NOMO-1 (cell line): ENCODE measurements at regions not wholly inside any gene's neighbourhood (a gene's known extent, or its start where the extent isn't known, plus 50 kb on each side); places are given as distances from the start of the nearest gene placed in this dataset.

Source experiments
- DNase-seq, 2 experiments: peaks; one replicate each; lab custom pipeline; 2025; ENCODE audit not compliant: unreplicated experiment in 2 of 2; lab: John Stamatoyannopoulos, UW

DNA sequence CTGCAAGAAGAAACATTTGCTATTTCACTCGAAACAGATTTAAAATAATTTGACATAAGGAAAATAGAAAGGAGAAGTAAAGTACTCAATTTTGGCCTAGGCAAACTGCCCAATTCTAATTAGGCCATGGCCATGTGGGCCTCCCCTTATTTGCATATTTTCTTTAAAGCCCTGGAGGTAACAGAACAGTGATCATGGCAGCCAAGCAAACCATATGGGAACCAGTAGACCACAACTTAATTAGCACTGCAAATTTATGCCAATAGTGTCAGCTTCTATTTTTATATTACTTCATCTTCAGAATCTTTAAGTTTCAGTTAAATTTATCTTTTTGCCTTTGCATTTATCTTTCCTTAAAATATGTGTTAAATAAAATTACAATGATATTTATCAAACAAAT is 63.3 kb upstream of the THSD7A start:
- no peak for DNase-seq

DNA sequence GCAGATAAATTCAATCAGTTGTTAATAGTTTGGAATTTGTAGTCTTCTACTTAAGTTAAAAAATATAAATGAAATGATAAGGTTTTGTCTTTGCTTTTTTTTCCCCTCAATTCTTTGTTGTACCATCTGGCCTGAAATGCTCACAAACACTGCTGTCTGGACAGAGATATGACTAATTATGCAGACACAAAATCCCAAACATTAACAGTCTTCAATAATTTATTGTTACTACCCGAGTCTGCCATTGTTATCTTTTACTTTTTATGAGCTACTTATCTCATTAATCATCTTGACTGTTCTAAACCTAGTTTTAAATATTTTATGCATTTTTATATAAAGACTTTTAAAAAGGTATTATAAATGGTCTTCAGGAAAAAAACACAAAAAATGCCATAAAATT is 64.7 kb upstream of the THSD7A start:
- DNase-seq: no peak

DNA sequence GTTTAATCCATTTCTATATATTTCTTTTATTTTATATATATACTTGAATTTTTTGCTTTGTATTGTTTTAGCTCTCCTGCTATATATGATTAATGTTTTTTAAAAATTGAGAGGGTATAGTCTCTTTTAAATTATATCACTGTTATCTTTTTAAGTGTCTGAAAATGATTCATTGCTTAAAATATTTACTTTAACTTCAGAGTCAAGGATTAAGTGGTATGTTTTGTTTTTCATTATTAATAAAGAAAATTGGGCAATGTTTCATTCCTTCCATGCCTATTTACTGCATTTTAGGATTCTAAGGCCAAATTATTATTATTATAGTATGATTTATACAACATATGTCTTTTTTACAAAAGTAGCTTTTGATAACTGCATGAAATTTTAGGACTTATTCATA is 67.2 kb upstream of the THSD7A start:
- DNase-seq: no peak

DNA sequence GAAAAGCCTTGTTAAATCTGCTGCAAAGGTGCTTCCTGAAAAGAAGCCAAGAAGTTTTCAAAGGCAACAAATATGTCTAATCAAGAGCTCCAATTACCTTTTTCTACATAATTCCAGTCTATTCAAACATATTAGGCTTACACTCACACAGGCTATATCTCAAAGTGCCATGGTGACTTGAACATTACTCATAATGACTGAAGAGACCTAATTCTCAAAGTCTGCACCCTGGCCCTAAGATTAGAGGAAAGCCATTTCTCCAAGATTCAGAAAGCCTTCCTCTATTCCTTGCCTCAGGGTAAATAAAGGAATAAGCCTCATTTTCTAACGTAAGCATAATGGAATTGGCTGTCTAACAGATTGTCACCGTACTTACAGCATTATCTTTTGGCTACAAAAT is 78.3 kb upstream of the THSD7A start:
- no peak for DNase-seq

DNA sequence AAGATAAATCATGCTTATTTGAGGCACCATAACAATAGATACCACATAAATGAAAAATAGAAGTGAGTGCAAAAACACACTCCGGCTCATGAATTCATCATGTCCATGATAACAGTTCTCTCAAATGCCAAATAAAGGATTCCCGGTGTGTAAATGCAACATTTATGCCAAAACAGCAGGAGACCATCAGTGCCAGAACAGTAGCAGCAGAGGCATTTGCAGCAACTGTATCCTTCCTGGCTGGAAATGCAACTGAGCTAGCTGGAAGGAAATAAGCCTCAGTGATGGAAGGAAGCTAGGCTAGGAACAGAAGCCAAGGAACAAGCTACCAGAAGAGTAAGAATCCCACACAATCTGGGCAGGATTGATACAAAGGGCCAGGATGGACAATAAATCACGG is 79.9 kb upstream of the THSD7A start:
- no peak for DNase-seq

DNA sequence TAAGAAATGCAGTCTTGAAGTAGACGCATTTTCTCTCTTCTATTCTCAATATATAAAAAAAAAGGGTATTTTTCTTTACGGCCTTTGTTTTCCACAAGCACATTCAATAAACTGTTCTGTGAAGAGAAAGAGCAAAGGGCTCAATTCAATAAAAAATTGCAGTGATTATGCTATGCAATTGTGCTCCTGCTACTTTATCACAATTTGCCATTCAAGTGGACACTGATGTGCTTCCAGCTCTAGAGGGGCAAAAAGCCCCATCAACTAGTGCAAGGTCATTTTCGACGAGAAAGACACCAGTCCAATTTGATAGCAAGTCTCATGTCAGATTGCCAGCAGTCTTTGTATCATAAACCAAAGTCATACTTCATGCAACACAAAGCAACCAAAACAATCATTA is 82.6 kb upstream of the THSD7A start:
- no peak for DNase-seq

DNA sequence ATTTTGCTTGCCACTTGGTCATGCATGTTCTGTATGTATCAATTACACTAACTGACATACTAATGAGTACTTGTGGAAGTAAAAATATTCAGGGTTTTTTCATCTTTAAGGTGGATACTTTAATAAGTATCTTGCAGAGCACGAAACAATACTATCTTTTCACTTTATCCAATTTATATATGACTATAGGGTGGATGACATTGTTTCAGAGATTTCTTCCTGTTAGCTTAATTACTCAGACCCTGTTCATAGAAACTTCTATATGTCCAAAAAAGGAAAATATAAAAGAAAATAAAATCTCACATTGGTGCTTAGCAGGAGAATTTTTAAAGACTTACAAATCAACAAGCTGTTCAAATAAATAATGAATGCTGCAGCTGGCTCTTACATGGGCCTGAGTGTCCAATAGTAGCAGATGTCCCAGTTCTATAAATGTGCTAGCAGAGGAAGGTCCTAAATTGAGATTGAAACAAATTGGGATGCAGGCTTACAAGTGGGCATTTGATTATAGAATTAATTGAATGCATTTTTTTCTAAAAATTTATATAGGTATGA is 91.5 kb upstream of the THSD7A start:
- DNase-seq: no peak

DNA sequence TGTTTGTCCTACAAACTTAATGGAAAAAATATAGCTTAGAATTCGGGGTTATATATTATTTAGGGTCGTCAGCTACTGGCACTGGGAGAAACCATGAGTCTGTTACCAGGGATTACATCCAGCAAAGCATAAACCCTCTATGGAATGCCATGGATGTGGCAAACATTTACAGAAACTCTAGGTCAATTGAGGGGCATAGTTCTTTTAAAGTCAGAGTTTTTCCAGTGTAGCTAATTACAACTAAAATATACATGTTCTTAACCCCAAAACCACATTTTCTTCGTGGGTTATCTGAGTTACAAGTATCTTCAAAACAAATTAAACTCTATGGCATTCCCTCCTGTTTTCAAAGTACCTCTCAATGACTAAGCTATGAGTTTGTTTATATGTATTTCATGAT is 99.3 kb upstream of the THSD7A start:
- no peak for DNase-seq

DNA sequence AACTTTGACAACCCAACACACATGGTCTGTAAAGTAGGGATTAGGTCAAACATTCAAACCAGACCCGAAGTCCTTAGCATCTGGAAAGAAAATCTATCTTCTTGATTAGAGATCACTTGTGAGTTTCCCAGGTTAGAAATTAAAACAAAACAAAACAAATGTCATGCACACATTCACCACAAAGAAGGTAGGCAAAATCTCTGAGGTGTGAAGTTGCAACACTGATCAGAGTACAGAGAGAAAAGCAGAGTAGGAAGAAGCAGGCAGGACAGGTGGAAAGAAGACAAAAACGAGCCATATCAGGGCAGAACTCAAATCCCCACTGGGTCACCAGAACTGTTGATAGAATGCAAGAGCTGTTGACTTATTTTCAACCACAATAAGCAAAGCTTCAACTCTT is 102.8 kb upstream of the THSD7A start:
- no peak for DNase-seq

DNA sequence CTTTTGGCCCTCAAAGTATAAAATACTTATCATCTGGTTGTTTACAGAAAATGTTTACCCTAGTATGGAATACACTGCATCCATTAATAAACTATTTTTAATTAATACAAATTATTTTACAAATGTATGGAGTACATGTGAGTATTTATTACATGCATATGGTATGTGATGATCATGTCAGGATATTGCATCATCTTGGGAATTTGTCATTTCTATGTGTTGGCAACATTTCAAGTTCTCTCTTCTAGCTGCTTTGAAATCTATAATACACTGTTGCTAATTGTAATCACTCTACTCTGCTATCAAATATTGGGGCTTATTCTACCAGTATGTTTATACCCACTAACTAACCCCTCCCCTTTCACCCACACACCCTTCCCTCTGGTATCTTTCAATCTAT is 103.9 kb upstream of the THSD7A start:
- no peak for DNase-seq

DNA sequence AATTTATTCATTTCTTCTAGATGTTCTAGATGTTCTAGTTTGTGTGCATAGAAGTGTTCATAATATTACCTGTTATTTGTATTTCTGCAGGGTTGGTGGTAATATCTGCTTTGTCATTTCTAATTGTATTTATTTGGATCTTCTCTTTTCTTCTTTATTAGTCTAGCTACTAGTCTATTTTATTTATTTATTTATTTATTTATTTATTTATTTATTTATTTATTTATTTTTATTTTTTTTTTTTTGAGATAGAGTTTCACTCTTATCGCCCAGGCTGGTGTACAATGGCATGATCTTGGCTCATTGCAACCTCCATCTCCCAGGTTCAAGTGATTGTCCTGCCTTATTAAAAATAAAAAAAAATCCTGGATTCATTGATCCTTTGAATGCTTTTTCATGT is 114.8 kb upstream of the THSD7A start:
- no peak for DNase-seq

DNA sequence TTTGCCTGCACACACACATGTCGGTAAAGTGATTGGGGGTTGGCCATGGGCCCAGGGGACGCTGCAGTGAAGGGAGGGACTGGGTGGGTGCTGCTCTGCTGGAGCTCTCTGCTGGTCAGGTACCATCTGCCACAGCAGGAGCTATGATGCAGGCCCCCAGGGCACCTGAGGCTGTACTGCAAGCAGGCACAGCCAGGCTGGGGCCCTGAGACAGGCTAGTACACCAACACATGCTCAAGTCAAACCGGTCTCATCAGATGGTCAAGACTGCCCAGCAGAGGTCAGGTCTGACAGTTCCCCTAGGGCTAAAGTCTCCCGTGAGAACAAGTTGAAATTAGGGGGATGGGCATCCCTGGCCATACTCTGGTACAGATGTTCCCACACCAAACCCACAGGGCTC is 118.3 kb upstream of the THSD7A start:
- DNase-seq: no peak

DNA sequence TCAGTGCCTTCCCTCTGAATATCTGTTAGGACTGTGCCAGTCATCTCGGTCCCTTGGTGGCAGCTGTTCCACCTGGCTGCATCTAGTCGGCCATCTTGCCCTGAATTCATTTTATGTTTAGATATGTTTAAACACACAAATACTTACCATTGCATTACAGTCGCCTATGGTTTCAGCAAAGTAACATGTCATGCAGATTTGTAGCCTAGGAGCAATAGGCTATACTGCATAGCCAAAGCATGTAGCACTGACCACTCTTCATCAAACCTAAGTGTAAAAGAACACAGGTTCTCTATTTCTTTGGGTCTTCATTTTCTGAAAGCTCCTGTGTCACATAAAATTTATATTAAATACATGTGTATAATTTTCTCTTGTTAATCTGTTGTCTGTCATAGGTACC is 118.9 kb upstream of the THSD7A start:
- no peak for DNase-seq

DNA sequence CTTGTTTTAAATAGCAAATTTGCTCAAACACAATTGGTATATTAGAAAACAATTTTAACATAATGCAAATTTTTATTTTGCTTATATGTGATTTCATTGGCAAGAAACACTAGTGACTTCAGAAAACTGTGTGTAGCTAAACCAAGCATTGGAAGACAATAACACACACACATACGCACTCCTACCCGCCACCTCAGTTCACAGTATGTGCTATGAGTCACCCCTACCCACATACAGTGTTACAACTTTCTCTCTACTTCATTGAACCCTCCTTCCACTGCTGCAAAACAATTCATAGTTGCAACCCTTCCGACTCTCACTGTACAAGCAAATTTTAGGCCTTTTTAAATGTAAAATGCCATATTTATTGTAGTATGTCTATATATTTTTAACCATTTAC is 119.9 kb upstream of the THSD7A start:
- DNase-seq: no peak

DNA sequence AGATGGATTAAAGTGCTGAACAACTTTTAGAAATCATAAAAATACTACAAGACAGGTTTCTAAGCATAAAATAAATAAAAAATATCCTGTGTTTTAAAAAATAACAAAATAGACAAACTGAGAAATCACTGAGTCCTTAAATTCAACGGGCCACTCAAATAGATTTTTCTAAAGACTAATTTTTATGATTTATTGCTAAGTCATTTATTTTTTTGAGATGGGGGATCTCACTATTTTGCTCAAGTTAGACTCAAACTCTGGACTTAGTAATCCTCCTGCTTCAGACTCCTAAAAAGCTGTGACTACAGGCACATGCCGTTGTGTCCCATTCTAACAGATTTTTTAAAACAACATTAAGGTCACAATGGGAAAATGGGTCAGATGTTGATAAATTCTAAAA is 121.0 kb upstream of the THSD7A start:
- DNase-seq: no peak

DNA sequence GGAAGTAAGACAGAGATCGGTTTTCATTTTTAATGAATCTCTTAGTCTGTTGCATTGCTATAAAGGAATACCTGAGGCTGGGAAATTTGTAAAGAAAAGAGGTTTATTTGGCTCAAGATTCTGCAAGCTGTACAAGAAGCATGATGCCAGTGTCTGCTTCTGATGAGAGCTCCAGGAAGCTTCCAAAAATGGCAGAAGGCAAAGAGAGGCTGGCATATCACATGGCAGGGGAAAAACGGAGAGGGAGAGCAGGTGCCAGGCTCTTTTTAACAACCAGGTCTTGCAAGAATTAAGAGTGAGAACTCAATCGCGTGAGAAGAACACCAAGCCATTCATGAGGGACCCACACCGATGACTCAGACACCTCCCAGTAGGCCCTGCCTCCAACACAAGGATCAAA is 125.0 kb upstream of the THSD7A start:
- DNase-seq: no peak

DNA sequence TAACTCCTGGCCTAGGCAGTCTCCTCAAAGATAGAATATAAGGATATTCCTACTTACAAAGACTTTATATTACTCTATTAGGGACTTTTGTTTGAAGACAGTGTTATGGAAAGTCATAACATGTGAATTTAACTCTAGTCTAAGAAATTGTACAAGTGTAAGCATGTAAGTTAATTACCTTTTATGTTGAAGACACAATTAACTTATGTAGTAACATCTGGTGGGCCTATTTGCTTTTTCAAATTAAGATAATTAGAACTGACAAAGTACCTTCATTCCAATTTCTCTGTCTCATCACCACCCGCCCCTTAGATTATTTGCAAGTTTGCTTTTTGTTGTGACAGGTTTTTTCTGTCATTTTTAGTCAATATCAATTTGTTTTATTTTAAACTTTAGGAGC is 126.0 kb upstream of the THSD7A start:
- no peak for DNase-seq

DNA sequence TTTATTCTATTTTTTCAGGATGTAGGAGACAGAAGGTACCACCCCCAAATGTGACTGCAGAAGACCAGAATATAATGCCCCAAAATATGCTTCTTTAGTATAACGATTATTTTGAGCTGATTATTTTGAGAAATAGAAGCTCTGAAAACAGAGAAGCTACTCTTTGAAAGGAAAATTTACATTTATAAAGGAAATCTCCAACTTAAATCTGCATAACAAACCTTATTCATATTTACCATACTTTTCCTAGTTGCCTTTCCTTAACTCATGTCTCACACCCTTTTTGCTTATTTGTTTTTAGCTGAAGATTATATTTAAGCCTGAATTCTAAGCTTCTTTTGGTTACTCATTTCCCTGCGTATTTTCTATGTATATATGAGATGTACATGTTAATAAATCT is 127.1 kb upstream of the THSD7A start:
- DNase-seq: no peak

DNA sequence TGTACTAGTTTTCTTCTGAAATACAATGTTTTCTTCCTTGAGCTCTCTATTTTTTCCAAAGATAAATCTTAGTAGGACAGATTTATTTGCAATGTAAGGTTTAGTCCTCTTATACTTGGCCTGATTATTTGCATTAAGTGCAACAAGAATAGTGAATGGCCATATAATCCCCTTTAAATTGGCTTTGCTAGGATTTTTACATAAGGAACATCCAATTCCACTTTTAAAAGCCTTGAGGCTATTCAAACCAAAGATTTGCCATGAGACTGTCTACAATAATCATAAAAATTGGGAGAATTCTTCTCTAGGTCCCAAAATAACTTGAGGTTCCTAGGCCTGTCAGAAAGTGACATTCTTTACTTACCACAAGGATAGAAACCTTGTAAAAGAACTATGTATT is 128.6 kb upstream of the THSD7A start:
- no peak for DNase-seq

DNA sequence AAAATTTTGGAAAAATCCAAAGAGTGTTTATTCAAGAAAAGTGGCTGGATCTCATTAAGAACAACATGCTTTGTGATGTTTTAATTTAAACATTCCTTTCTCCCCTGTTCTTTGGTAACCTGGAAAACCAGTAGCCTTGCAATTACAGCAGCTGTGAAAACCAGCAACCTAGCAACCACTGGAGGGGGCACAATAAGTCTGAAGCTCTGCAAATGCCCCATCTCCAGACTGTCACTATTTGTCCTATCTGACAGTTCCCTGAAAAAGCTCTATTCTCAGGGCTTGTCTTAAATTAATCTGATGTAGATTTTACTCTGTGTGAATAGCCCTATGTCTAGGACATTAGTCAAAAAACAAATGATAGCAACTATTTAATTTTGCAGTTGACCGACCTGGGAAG is 137.6 kb upstream of the THSD7A start:
- DNase-seq: no peak

DNA sequence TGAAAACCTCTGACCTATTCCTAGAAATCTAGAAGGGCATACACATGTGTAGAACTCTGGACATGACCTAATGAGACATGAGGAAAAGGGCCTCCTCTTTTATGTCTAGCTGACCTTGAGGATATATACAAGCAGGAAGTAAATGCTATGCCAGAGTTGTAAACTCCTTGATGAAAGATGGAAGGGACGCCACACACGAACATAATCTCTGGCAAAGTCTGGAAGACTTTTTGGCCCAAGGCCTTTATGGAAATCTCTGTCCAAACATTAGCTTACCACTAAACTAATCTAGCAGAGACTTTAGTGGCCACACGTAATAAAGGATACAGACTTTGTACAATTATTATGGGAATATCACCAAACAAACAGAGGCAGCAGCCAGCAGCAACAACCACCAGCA is 138.1 kb upstream of the THSD7A start:
- no peak for DNase-seq

DNA sequence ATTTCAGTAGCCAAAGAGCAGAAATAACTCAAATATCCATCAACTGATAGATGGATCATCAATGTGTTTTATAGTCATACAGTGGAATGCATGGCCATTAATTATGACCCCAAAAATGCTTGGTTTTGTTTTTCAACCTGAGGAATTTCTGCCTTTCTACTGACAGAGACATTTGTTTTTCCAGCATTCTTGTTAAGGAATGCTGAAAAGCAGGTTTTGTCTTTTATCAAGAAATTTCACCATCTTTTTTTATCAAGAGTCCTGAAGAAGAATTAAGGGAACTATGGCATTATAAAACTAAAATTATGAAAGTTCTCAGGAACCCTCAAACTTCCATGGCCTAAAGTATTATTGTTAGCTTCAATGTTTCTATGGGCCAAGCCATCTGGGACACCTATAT is 153.4 kb upstream of the THSD7A start:
- no peak for DNase-seq

DNA sequence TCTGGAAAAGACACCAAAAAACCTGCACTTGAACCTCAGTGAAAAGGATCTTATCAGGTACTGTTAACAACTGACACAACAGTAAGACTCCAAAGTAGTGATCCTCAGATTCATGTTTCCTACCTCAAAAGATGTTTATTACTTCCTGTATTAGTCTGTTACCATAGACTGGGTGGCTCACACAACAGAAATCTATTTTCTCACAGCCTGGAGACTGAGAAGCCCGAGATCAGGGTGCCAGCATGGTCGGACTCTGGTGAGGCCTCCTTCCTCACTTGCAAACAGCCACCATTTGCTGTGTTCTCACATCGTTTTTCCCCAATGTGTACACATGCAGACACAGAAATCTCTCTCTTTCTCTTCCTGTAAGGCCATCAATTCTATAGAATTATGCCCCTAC is 154.0 kb upstream of the THSD7A start:
- DNase-seq: no peak

DNA sequence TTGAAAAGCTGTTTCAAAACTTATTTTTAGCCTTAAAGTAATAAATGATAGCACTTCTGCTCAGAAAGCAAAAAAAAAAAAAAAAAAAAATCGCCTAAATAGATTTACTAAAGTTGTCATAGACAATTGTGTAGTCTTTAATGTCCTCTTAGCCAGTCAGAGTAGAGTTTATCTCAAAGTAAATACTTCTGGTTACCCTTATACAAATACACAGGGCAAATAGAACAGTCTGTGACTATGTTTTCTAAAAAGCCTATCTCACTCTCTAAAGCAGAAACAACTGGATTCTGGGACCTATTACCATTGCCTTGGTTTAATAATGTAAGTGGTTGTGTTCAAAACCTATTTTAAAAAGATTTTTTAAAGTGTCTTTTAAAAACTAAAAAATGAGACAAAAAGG is 156.2 kb upstream of the THSD7A start:
- no peak for DNase-seq
